ENCODE measurements at regions not wholly inside any gene's neighbourhood (a gene's known extent, or its start where the extent isn't known, plus 50 kb on each side); places are given as distances from the start of the nearest gene placed in this dataset.

DNA sequence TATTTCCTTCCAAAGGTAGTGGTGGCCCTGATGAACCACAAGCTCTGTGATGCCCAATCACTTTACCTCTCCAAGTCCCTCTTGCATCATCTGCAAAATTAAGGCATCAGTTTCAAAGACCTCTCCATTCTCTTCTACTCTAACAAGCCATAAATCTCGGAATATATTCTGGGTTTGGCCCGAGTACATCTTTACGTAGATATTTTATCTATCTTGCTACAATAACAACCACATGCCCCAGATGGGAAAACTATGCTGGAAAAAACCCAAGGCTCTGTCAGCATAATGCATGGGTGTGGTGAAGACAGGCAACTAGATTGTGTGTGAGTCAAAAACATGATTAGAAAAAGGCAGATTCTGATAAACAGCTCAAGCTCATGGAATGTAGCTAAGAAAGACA lies 228.2 kb upstream of the BLID start:
- CTCF ChIA-PET: no interaction called here
- no peak overlapping the region for H3K27ac Mint-ChIP-seq
- no peak for DNase-seq (ENCODE audit: low spot score)

DNA sequence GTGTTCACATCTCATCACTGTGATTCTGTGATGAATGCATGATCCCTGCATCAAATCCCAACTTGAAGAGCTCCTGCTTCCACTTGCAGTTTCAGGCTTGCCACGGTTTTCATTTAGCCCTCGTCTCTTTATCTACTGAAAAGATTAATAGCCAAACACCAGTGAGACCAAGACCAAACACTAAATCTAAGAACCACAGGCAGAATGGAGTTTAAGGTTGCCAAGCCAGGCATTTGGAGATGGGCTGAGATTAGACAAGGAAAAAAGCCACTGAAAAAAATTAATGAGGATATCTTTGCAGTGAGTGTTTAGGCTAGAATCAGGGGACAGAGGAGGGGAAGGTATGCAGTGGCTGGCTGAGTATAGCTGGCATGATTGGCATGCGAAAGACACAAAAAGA lies 227.2 kb upstream of the BLID start:
- peaks cover 4% of the 10 kb centered on the region; the same call in 1 of the 2 replicates for H3K4me1 Mint-ChIP-seq
- ChIA-PET CTCF (no interaction called here), POLR2A (no interaction called here)
- H3K27me3 Mint-ChIP-seq (ENCODE audit: low read depth): no peaks in the 10 kb centered on the region
- H3K4me3 Mint-ChIP-seq: no peak overlapping the region
- no peak for DNase-seq (ENCODE audit: low spot score)
- no peak for ATAC-seq
- TF ChIP-seq ZBTB21 (CRISPR knock-in tag; IDR thresholded peaks at IDR 0.05; ENCODE audit: borderline replicate concordance) (no peak), ZNF317 (CRISPR knock-in tag; IDR thresholded peaks at IDR 0.05; ENCODE audit: borderline replicate concordance, low read depth) (no peak), TEAD4 (CRISPR knock-in tag; IDR thresholded peaks at IDR 0.05) (no peak), NFYB (CRISPR knock-in tag; conservative IDR thresholded peaks at IDR 0.05; ENCODE audit: low read depth) (no peak), SMAD4 (CRISPR knock-in tag; IDR thresholded peaks at IDR 0.05) (no peak), GTF2I (CRISPR knock-in tag; conservative IDR thresholded peaks at IDR 0.05) (no peak)
- TF ChIP-seq, protein P1, sequence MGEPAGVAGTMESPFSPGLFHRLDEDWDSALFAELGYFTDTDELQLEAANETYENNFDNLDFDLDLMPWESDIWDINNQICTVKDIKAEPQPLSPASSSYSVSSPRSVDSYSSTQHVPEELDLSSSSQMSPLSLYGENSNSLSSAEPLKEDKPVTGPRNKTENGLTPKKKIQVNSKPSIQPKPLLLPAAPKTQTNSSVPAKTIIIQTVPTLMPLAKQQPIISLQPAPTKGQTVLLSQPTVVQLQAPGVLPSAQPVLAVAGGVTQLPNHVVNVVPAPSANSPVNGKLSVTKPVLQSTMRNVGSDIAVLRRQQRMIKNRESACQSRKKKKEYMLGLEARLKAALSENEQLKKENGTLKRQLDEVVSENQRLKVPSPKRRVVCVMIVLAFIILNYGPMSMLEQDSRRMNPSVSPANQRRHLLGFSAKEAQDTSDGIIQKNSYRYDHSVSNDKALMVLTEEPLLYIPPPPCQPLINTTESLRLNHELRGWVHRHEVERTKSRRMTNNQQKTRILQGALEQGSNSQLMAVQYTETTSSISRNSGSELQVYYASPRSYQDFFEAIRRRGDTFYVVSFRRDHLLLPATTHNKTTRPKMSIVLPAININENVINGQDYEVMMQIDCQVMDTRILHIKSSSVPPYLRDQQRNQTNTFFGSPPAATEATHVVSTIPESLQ (CRISPR knock-in tag; IDR thresholded peaks at IDR 0.05): no peak
- TF ChIP-seq, protein P2, sequence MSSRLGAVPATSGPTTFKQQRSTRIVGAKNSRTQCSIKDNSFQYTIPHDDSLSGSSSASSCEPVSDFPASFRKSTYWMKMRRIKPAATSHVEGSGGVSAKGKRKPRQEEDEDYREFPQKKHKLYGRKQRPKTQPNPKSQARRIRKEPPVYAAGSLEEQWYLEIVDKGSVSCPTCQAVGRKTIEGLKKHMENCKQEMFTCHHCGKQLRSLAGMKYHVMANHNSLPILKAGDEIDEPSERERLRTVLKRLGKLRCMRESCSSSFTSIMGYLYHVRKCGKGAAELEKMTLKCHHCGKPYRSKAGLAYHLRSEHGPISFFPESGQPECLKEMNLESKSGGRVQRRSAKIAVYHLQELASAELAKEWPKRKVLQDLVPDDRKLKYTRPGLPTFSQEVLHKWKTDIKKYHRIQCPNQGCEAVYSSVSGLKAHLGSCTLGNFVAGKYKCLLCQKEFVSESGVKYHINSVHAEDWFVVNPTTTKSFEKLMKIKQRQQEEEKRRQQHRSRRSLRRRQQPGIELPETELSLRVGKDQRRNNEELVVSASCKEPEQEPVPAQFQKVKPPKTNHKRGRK (CRISPR knock-in tag; IDR thresholded peaks at IDR 0.05; ENCODE audit: borderline replicate concordance): no peak
- peaks cover 7% of the 10 kb centered on the region; the same call in 1 of the 2 replicates for H3K9me3 Mint-ChIP-seq
- no peaks in the 10 kb centered on the region for H3K36me3 Mint-ChIP-seq
- no peak overlapping the region for H3K27ac Mint-ChIP-seq

More for the DNA sequence above, 228.2 kb upstream of the BLID start:
- no peaks in the 10 kb centered on the region for H3K27me3 Mint-ChIP-seq (ENCODE audit: low read depth)
- POLR2A ChIA-PET: no interaction called here
- TF ChIP-seq, protein P3, sequence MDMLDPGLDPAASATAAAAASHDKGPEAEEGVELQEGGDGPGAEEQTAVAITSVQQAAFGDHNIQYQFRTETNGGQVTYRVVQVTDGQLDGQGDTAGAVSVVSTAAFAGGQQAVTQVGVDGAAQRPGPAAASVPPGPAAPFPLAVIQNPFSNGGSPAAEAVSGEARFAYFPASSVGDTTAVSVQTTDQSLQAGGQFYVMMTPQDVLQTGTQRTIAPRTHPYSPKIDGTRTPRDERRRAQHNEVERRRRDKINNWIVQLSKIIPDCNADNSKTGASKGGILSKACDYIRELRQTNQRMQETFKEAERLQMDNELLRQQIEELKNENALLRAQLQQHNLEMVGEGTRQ (CRISPR knock-in tag; IDR thresholded peaks at IDR 0.05): no peak
- TF ChIP-seq SOX15 (CRISPR knock-in tag; IDR thresholded peaks at IDR 0.05): no peak
- no peak for ATAC-seq
- peaks cover 7% of the 10 kb centered on the region; the same call in 1 of the 2 replicates for H3K9me3 Mint-ChIP-seq
- peaks cover 4% of the 10 kb centered on the region; the same call in 1 of the 2 replicates for H3K4me1 Mint-ChIP-seq
- H3K36me3 Mint-ChIP-seq: no peaks in the 10 kb centered on the region
- H3K4me3 Mint-ChIP-seq: no peak overlapping the region

DNA sequence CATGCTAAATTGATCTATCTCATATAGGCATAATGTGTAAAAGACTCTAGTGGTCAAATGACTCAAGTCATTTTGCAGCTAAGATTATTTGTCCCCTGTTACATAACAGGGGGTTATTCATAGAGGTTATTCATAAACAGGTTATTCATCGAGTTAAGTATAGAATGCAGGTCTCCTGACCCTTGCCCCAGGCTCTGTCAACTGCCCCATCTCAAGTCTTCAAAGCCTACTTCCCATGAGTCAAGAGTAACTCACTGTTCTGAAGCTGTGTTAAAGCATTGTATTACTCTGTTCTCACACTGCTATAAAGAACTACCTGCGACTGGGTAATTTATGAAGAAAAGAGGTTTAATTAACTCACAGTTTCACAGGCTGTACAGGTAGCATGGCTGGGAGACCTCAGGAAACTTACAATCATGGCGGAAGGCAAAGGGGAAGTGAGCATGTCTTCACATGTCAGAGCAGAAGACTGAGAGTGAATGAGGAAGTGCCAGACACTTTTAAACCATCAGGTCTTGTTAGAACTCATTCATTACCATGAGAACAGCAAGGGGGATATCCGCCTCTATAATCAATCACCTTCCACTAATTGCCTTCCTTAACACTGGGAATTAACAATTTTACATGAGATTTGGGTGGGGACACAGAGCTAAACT lies 226.2 kb upstream of the BLID start:
- H3K36me3 Mint-ChIP-seq: no peaks in the 10 kb centered on the region
- no peak overlapping the region for H3K4me3 Mint-ChIP-seq
- ATAC-seq: no peak
- no peak for DNase-seq (ENCODE audit: low spot score)
- peaks cover 6% of the 10 kb centered on the region; the same call in 1 of the 2 replicates for H3K4me1 Mint-ChIP-seq
- TF ChIP-seq, protein P4, sequence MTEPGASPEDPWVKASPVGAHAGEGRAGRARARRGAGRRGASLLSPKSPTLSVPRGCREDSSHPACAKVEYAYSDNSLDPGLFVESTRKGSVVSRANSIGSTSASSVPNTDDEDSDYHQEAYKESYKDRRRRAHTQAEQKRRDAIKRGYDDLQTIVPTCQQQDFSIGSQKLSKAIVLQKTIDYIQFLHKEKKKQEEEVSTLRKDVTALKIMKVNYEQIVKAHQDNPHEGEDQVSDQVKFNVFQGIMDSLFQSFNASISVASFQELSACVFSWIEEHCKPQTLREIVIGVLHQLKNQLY (CRISPR knock-in tag; IDR thresholded peaks at IDR 0.05): no peak
- TF ChIP-seq RELA (CRISPR knock-in tag; IDR thresholded peaks at IDR 0.05; ENCODE audit: borderline replicate concordance) (no peak), NFATC4 (CRISPR knock-in tag; IDR thresholded peaks at IDR 0.05) (no peak), EMX1 (CRISPR knock-in tag; IDR thresholded peaks at IDR 0.05) (no peak), TEAD1 (CRISPR knock-in tag; IDR thresholded peaks at IDR 0.05) (no peak), SMAD4 (CRISPR knock-in tag; IDR thresholded peaks at IDR 0.05) (no peak)
- TF ChIP-seq, protein P5, sequence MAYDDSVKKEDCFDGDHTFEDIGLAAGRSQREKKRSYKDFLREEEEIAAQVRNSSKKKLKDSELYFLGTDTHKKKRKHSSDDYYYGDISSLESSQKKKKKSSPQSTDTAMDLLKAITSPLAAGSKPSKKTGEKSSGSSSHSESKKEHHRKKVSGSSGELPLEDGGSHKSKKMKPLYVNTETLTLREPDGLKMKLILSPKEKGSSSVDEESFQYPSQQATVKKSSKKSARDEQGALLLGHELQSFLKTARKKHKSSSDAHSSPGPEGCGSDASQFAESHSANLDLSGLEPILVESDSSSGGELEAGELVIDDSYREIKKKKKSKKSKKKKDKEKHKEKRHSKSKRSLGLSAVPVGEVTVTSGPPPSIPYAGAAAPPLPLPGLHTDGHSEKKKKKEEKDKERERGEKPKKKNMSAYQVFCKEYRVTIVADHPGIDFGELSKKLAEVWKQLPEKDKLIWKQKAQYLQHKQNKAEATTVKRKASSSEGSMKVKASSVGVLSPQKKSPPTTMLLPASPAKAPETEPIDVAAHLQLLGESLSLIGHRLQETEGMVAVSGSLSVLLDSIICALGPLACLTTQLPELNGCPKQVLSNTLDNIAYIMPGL (CRISPR knock-in tag; IDR thresholded peaks at IDR 0.05): no peak
- CTCF ChIA-PET: no interaction called here
- no peak overlapping the region for H3K27ac Mint-ChIP-seq
- POLR2A ChIA-PET: no interaction called here
- no peaks in the 10 kb centered on the region for H3K27me3 Mint-ChIP-seq (ENCODE audit: low read depth)
- H3K9me3 Mint-ChIP-seq: peaks cover 7% of the 10 kb centered on the region; the same call in 1 of the 2 replicates

Data from WTC11 (cell line).